GM12875 (cell line): ENCODE measurements at regions not wholly inside any gene's neighbourhood (a gene's known extent, or its start where the extent isn't known, plus 50 kb on each side); places are given as distances from the start of the nearest gene placed in this dataset.

Source experiments
- H3K4me3 ChIP-seq: one replicate; pipeline ENCODE4 v1.5.1; 2011; ENCODE audit warnings: low read depth, low read length, control low read depth
- CTCF ChIP-seq: IDR thresholded peaks from 2 replicates; pipeline ENCODE4 v1.5.1; 2011; ENCODE audit warnings: low read depth, mild to moderate bottlenecking, control low read depth, inconsistent platforms, low read length, moderate library complexity, borderline replicate concordance; ENCODE audit not compliant: insufficient read depth

- no peak overlapping the region for H3K4me3 ChIP-seq
- TF ChIP-seq CTCF = no peak
Observed at GRCh38 chr16:74049027-74049426, 247.6 kb upstream of the PSMD7 start.

- no peak for TF ChIP-seq CTCF
Observed at GRCh38 chr16:74046524-74046923, 250.1 kb upstream of the PSMD7 start.

GRCh38 chr16:74045513-74045912, 251.1 kb upstream of the PSMD7 start:
- TF ChIP-seq CTCF = no peak
- H3K4me3 ChIP-seq = no peak overlapping the region

More at GRCh38 chr16:74046524-74046923, 250.1 kb upstream of the PSMD7 start:
- H3K4me3 ChIP-seq = no peak overlapping the region

- H3K4me3 ChIP-seq = no peak overlapping the region
- peak; percentile 26; the same call in 1 of the 2 replicates for TF ChIP-seq CTCF
Observed at GRCh38 chr16:74035816-74036215, 260.8 kb upstream of the PSMD7 start.

GRCh38 chr16:74034862-74035261, 261.8 kb upstream of the PSMD7 start:
- H3K4me3 ChIP-seq = no peak overlapping the region
- TF ChIP-seq CTCF = no peak

- no peak overlapping the region for H3K4me3 ChIP-seq
- no peak for TF ChIP-seq CTCF
Observed at GRCh38 chr16:74034200-74034599, 262.4 kb upstream of the PSMD7 start.

GRCh38 chr16:74033441-74033995, 263.1 kb upstream of the PSMD7 start:
- no peak overlapping the region for H3K4me3 ChIP-seq
- no peak for TF ChIP-seq CTCF
